Mucosa of descending colon (tissue), 3 donors: ENCODE measurements at regions not wholly inside any gene's neighbourhood (a gene's known extent, or its start where the extent isn't known, plus 50 kb on each side); places are given as distances from the start of the nearest gene placed in this dataset.

Experiments used
- ATAC-seq: fragments of 200-7000 bp; cut with Tn5 transposase; one replicate; pipeline ENCODE4 v1.9.1; 2020; ENCODE audit warnings: mild to moderate bottlenecking, moderate library complexity
- DNase-seq, 3 donors: peaks; one replicate each; pipeline ENCODE4 v3.0.0-alpha.2; 2020
- H3K36me3 ChIP-seq: fragments of 200-600 bp; one replicate; pipeline ENCODE4 v1.8.0; 2021; ENCODE audit warnings: low read depth, mild to moderate bottlenecking
- H3K4me1 ChIP-seq: fragments of 200-600 bp; one replicate; pipeline ENCODE4 v1.8.0; 2021; ENCODE audit warnings: low read depth, mild to moderate bottlenecking
- H3K4me3 ChIP-seq: fragments of 200-600 bp; one replicate; pipeline ENCODE4 v1.8.0; 2021; ENCODE audit warnings: mild to moderate bottlenecking
- H3K9me3 ChIP-seq: fragments of 200-600 bp; one replicate; pipeline ENCODE4 v1.8.0; 2021; ENCODE audit warnings: mild to moderate bottlenecking
- intact Hi-C, 2 donors: fragments of 100-400 bp; cut with DNase I in 1 of 2; cut with micrococcal nuclease in 1 of 2; formaldehyde crosslinking; loops; one replicate each; pipeline versions ENCODE4 v1.11.0 to v1.11.1; 2022; cut with DNase I, micrococcal nuclease
- TF ChIP-seq, protein P1 (sequence below): fragments of 200-600 bp; IDR thresholded peaks from one replicate; pipeline ENCODE4 v1.8.0; 2022; ENCODE audit warnings: antibody characterized with exemption, mild to moderate bottlenecking
- donor health status: DM: no; HTN: no; CAD: no; lungs with moderate emphysema.
- donor health status: DM: no; HTN: no; CAD: no.
- donor health status: DM: no; HTN: yes; CAD: no.

DNA sequence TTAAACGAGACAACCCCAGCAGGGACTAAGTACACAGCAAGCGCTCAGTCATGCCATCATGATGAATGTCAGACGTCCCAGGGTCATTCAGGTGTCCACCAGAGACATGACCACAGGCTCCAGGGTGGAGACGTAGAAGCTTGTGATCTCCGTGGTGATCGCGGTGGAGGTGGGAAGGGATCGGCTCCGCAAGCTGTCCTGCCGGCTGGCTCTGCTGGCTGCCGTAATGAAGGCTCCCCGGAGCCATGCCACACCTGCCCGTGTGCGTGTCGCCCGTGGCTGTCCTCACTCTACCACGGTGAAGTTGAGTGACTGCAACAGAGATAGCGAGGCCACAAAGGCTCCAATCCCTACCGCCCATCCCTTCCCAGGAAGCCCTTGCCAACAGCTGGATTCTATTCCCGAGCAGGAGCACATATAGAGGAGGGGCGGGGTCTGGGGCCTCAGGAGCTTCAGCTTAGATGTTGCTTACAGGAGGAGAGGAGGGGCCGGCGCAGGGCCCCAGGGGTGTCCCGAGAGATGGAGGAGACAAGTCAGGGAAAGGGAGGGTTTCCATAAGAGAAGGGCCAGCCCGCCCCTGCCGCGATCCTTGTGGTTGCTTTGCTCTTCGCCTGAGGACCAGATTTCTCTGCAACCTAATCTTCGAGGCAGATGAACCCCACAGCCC is 332.6 kb upstream of the SFSWAP start:
- Histone ChIP-seq H3K36me3 (no peaks in the 10 kb centered on the region), H3K9me3 (no peaks in the 10 kb centered on the region), H3K4me3 (no peak overlapping the region), H3K4me1 (no peaks in the 10 kb centered on the region)
- TF ChIP-seq, protein P1, sequence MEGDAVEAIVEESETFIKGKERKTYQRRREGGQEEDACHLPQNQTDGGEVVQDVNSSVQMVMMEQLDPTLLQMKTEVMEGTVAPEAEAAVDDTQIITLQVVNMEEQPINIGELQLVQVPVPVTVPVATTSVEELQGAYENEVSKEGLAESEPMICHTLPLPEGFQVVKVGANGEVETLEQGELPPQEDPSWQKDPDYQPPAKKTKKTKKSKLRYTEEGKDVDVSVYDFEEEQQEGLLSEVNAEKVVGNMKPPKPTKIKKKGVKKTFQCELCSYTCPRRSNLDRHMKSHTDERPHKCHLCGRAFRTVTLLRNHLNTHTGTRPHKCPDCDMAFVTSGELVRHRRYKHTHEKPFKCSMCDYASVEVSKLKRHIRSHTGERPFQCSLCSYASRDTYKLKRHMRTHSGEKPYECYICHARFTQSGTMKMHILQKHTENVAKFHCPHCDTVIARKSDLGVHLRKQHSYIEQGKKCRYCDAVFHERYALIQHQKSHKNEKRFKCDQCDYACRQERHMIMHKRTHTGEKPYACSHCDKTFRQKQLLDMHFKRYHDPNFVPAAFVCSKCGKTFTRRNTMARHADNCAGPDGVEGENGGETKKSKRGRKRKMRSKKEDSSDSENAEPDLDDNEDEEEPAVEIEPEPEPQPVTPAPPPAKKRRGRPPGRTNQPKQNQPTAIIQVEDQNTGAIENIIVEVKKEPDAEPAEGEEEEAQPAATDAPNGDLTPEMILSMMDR: no peak
- intact Hi-C loops: no loop called here
- no peak for ATAC-seq
- DNase-seq: no peak

DNA sequence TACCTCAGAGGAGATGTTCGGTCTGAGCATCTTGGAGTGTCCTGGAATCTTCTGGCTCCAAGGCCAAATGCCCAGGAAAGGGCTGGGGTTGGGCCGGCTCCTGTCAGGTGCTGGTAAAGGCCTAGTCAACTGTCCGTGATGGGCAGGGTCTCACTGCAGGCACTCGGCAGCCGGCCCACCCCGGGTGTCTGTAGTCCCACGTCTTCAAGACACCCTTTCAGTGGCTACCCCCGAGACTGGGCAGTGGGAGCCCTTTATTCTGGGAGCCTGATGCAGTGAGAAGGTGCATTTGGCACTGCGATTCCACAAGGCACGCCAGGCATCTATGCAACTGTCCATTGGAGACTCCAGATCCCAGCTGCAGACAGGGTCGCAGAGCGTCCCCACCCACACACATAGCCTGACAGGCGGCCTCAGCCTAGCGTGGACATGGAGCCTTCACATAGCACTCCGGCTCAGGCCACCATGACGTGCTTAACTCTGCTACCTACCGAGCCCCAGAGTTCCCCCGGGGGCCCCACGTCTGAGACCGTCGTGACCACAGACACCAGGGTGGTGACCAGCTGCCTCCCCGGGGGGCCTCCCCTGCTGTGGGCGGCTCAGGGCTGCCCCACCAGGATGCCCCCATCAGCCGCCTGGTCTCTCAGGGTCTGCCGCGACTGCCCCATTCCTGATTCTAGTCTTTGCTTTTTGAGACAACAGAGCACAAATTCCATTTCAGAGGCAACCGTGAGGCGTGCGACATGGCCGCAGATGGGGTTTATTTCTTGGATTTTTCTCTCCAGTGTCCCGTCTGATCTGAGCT is 331.8 kb upstream of the SFSWAP start:
- TF ChIP-seq, protein P1: no peak
- intact Hi-C loops: no loop called here
- Histone ChIP-seq H3K9me3 (no peaks in the 10 kb centered on the region), H3K36me3 (no peaks in the 10 kb centered on the region), H3K4me3 (no peak overlapping the region), H3K4me1 (no peaks in the 10 kb centered on the region)
- no peak for ATAC-seq
- no peak for DNase-seq

DNA sequence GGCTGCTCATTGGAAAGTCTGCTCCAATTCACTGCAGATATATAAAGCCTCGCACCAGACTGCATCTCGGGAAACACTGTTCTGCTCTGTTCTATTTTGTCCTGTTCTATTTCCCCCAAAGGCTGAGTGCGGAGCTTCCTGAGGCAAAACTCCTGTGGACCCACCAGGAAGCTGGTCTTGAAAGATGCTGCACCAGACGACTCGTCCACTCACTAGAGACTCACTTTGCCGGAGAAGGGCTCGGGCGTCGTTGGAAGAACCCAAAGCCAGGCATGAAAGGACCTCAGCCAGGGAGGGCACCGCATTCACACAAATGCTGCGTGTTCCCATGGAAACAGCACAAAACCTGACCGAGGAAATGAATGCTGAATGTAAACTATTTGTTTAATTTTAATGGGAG is 331.2 kb upstream of the SFSWAP start:
- Histone ChIP-seq H3K36me3 (no peaks in the 10 kb centered on the region), H3K4me1 (no peaks in the 10 kb centered on the region), H3K9me3 (no peaks in the 10 kb centered on the region), H3K4me3 (no peak overlapping the region)
- ATAC-seq (no peak), DNase-seq (no peak)
- TF ChIP-seq, protein P1: no peak
- intact Hi-C loops: no loop called here

GRCh38 chr12:131380220-131380964 is 330.5 kb upstream of the SFSWAP start:
- TF ChIP-seq, protein P1: no peak
- ATAC-seq: no peak

DNA sequence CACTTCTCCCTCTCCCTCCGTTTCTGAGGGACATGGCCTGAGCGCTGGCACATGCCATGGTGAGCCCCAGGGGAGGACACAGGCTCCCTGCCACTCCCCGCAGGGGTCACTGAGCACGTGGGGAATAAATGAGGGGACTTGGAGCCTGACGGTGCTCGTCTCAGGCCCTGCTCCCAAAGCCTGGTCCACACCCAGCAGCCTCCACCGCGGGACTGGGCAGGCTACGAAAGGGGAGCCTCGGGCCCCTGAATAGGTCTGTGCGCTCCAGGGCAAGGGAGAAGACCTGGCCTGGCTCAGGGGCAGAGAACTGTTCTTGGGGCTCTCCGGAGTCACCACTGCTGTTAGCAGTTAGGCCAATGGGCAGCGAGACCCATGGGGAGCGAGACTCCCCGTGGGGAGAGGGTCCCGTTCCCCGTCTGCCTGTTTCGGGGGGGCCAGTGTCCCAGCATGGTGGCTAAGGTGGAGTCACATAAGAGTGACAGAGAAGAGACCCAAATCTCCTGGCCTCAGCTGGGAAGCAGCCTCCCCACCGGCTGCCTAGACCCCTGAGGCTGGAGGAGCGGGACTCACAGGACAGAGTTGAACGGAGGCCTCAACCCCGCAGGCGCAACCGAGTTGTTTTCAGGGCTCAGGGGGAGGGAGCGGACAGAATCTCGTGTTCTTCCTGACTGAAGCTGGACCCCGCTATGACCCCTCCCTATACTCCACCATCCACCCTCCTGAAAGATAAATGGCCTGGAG is 329.8 kb upstream of the SFSWAP start:
- TF ChIP-seq, protein P1: no peak
- no peak for ATAC-seq
- H3K9me3 ChIP-seq: no peaks in the 10 kb centered on the region
- no peaks in the 10 kb centered on the region for H3K4me1 ChIP-seq
- intact Hi-C loops: no loop called here
- no peak overlapping the region for H3K4me3 ChIP-seq
- H3K36me3 ChIP-seq: no peaks in the 10 kb centered on the region
- DNase-seq: no peak

More at GRCh38 chr12:131380220-131380964, 330.5 kb upstream of the SFSWAP start:
- Histone ChIP-seq H3K9me3 (no peaks in the 10 kb centered on the region), H3K4me3 (no peak overlapping the region), H3K4me1 (no peaks in the 10 kb centered on the region), H3K36me3 (no peaks in the 10 kb centered on the region)
- no peak for DNase-seq
- intact Hi-C loops: no loop called here
